Endothelial cell of umbilical vein (primary cell): ENCODE measurements at regions not wholly inside any gene's neighbourhood (a gene's known extent, or its start where the extent isn't known, plus 50 kb on each side); places are given as distances from the start of the nearest gene placed in this dataset.
"Not testable (repeated sequence)": the region's sequence is repeated elsewhere in the genome, so short reads cannot be mapped to it uniquely, and the experiment has no call there.

Source experiments
- BruUV-seq: library from RNA; stranded (reverse); fragments of 400-500 nt; replicated peaks from 2 replicates; lab custom pipeline; 2021; lab: Mats Ljungman, UMichigan
- CTCF ChIA-PET: fragments of 300-600, 350-600 bp; sonication (Branson Sonifier 250); formaldehyde crosslinking; loops from one replicate; lab custom pipeline; 2021; ENCODE audit warnings: antibody characterized with exemption, inconsistent platforms; lab: Charles Lee
- POLR2A ChIA-PET: fragments of 300-600, 350-600 bp; sonication (Branson Sonifier 250); formaldehyde crosslinking; loops from one replicate; lab custom pipeline; 2021; ENCODE audit warnings: antibody characterized with exemption, inconsistent platforms; lab: Charles Lee
- DNase-seq: peaks from one replicate; pipeline ENCODE4 v3.0.0-alpha.2; 2011; ENCODE audit warnings: low read depth, low spot score
- FAIRE-seq: peaks from 2 replicates; lab custom pipeline; 2011; peaks lifted over from hg19 to GRCh38; lab: Jason Lieb, UNC
- H2AFZ ChIP-seq: 2 replicates; pipeline ENCODE4 v1.6.0; 2012; ENCODE audit warnings: low read depth, low read length, control low read depth, inconsistent platforms
- H3K27ac ChIP-seq: 2 replicates; pipeline ENCODE4 v1.5.1; 2011; ENCODE audit warnings: low read depth, mild to moderate bottlenecking, control low read depth, low read length, moderate library complexity; ENCODE audit not compliant: insufficient read depth
- H3K27me3 ChIP-seq, 2 experiments: 2 replicates each; pipeline versions ENCODE4 v1.6.0 to v1.6.1; 2011; ENCODE audit warnings: low read length in 2 of 2, mixed read lengths in 1 of 2; ENCODE audit not compliant: control insufficient read depth in 2 of 2, insufficient read depth in 2 of 2
- H3K36me3 ChIP-seq, 2 experiments: 2 replicates in 1 of 2; 3 replicates in 1 of 2; pipeline ENCODE4 v1.5.1; 2011; ENCODE audit warnings: low read length in 2 of 2, mild to moderate bottlenecking in 1 of 2, moderate library complexity in 1 of 2; ENCODE audit not compliant: control insufficient read depth in 2 of 2, insufficient read depth in 2 of 2; ENCODE audit errors: extremely low read depth in 1 of 2
- H3K4me1 ChIP-seq: 3 replicates; pipeline ENCODE4 v1.5.1; 2011; ENCODE audit warnings: mild to moderate bottlenecking, low read length; ENCODE audit not compliant: control insufficient read depth, insufficient read depth; ENCODE audit errors: extremely low read depth
- H3K4me2 ChIP-seq: 2 replicates; pipeline ENCODE4 v1.6.1; 2011; ENCODE audit warnings: low read length, control low read depth, mixed read lengths; ENCODE audit not compliant: insufficient read depth
- H3K4me3 ChIP-seq, 3 experiments: fragments of 200-600 bp in 1 of 3; sonication (generic), shearing (Covaris generic) in 1 of 3; replicated peaks in 1 of 3; 2 replicates each; pipeline ENCODE4 v1.5.1; 2011 to 2016; ENCODE audit warnings: control low read depth in 3 of 3, low read length in 3 of 3, mild to moderate bottlenecking in 2 of 3, inconsistent platforms in 1 of 3, low read depth in 1 of 3, moderate library complexity in 1 of 3; ENCODE audit not compliant: insufficient read depth in 1 of 3
- H3K79me2 ChIP-seq: 2 replicates; pipeline ENCODE4 v1.6.0; 2012; ENCODE audit warnings: low read length, inconsistent platforms; ENCODE audit not compliant: control insufficient read depth, insufficient read depth
- H3K9ac ChIP-seq: replicated peaks from 2 replicates; pipeline ENCODE3; 2011; ENCODE audit warnings: low read length, control low read depth; ENCODE audit not compliant: insufficient read depth; ENCODE audit errors: extremely low read depth
- H3K9me1 ChIP-seq: replicated peaks from 3 replicates; pipeline ENCODE4 v1.6.0; 2011; ENCODE audit warnings: mild to moderate bottlenecking, low read length; ENCODE audit not compliant: control insufficient read depth, insufficient read depth; ENCODE audit errors: extremely low read depth
- H3K9me3 ChIP-seq: replicated peaks from 2 replicates; pipeline ENCODE4 v1.5.1; 2012; ENCODE audit warnings: low read length, inconsistent platforms; ENCODE audit not compliant: control insufficient read depth, insufficient read depth
- H4K20me1 ChIP-seq: replicated peaks from 2 replicates; pipeline ENCODE3; 2011; ENCODE audit warnings: mild to moderate bottlenecking, low read length; ENCODE audit not compliant: control insufficient read depth, insufficient read depth; ENCODE audit errors: extremely low read depth
- CTCF ChIP-seq, 2 donors: IDR thresholded peaks; 1 replicate in 1 of 2; 2 replicates in 1 of 2; pipeline ENCODE4 v1.5.1; 2011; ENCODE audit warnings: low read length in 2 of 2, mild to moderate bottlenecking in 2 of 2, moderate library complexity in 2 of 2, control low read depth in 1 of 2, inconsistent platforms in 1 of 2, low read depth in 1 of 2; ENCODE audit not compliant: insufficient read depth in 1 of 2; ENCODE audit errors: extremely low read depth in 1 of 2
- EZH2 ChIP-seq: IDR thresholded peaks from 2 replicates; pipeline ENCODE4 v1.6.1; 2012; ENCODE audit warnings: borderline replicate concordance, low read depth, mild to moderate bottlenecking, moderate library complexity, low read length, inconsistent platforms; ENCODE audit not compliant: severe bottlenecking
- FOS ChIP-seq: IDR thresholded peaks from 2 replicates; pipeline ENCODE4 v1.6.1; 2011; ENCODE audit warnings: mild to moderate bottlenecking, low read length, moderate library complexity, borderline replicate concordance; ENCODE audit not compliant: insufficient read depth
- GATA2 ChIP-seq: IDR thresholded peaks from 2 replicates; pipeline ENCODE4 v1.7.0; 2011; ENCODE audit warnings: low read depth, mild to moderate bottlenecking, moderate library complexity, mixed read lengths, low read length; ENCODE audit not compliant: insufficient read length, insufficient read depth
- MAX ChIP-seq: IDR thresholded peaks from 2 replicates; pipeline ENCODE4 v1.6.1; 2011; ENCODE audit not compliant: insufficient read depth, insufficient read length
- POLR2A ChIP-seq: IDR thresholded peaks from 2 replicates; pipeline ENCODE4 v1.6.1; 2012; ENCODE audit warnings: low read depth, mild to moderate bottlenecking, control low read depth, low read length
- POLR2AphosphoS5 ChIP-seq: IDR thresholded peaks from 2 replicates; pipeline ENCODE4 v1.6.1; 2012; ENCODE audit warnings: low read depth, mild to moderate bottlenecking, control low read depth, low read length, moderate library complexity; ENCODE audit not compliant: insufficient read depth
- dilution Hi-C: fragments of 300-500 bp; cut with MboI; formaldehyde crosslinking; loops from one replicate; pipeline ENCODE4 v1.15.0; 2019; ENCODE audit warnings: low sequenced_read_pairs; ENCODE audit not compliant: extremely low pct_ligation_motif_present
- intact Hi-C: fragments of 100-400 bp; cut with micrococcal nuclease; formaldehyde crosslinking; loops from one replicate; pipeline ENCODE4 v1.10.0; 2022

GRCh38 chr6:140153703-140154102 lies 779.3 kb upstream of the CITED2 start:
- H4K20me1 ChIP-seq, result no peaks in the 10 kb centered on the region
- FAIRE-seq, result no peak
- H3K36me3 ChIP-seq, result no peaks in the 10 kb centered on the region
- no peaks in the 10 kb centered on the region for H3K9me1 ChIP-seq
- no peak overlapping the region for H2AFZ ChIP-seq
- no peak for DNase-seq
- TF ChIP-seq GATA2, result no peak
- TF ChIP-seq EZH2, result no peak
- TF ChIP-seq POLR2A, result no peak
- TF ChIP-seq POLR2AphosphoS5, result no peak
- TF ChIP-seq MAX, result no peak
- TF ChIP-seq CTCF (IDR thresholded peaks at IDR 0.05; ENCODE audit: extremely low read depth in 1 of 2, insufficient read depth in 1 of 2, low read depth in 1 of 2, low read length in 2 of 2), result no peak
- TF ChIP-seq FOS, result peak; percentile 8
- no peaks in the 10 kb centered on the region for H3K9me3 ChIP-seq
- ChIA-PET POLR2A (no interaction called here), CTCF (no interaction called here)
- dilution Hi-C loops, result no loop called here
- H3K27ac ChIP-seq, result no peak overlapping the region
- intact Hi-C loops, result no loop called here
- H3K4me3 ChIP-seq, result no peak overlapping the region
- H3K4me1 ChIP-seq, result no peaks in the 10 kb centered on the region
- no peak overlapping the region for H3K9ac ChIP-seq
- H3K27me3 ChIP-seq, result no peaks in the 10 kb centered on the region
- H3K79me2 ChIP-seq, result no peaks in the 10 kb centered on the region
- H3K4me2 ChIP-seq, result no peak overlapping the region
- BruUV-seq, result no TSS peak

- H3K4me2 ChIP-seq, H3K27ac ChIP-seq, H3K79me2 ChIP-seq, dilution Hi-C loops, H2AFZ ChIP-seq, CTCF ChIA-PET, FAIRE-seq, H3K9me1 ChIP-seq, DNase-seq, H3K4me3 ChIP-seq, intact Hi-C loops, BruUV-seq, H4K20me1 ChIP-seq, H3K36me3 ChIP-seq, H3K9ac ChIP-seq, H3K4me1 ChIP-seq, POLR2A ChIA-PET, H3K27me3 ChIP-seq, H3K9me3 ChIP-seq: not testable (repeated sequence)
These were observed 773.7 kb upstream of the CITED2 start for GRCh38 chr6:140147825-140148814.
